Panc1 (cell line): ENCODE measurements at regions not wholly inside any gene's neighbourhood (a gene's known extent, or its start where the extent isn't known, plus 50 kb on each side); places are given as distances from the start of the nearest gene placed in this dataset.

Source experiments
- ATAC-seq: fragments of 200-7000 bp; cut with Tn5 transposase; 2 replicates; pipeline ENCODE4 v1.9.1; 2020; ENCODE audit warnings: mild to moderate bottlenecking, moderate library complexity
- BruUV-seq: library from RNA; stranded (reverse); fragments of 400-500 nt; replicated peaks from 2 replicates; lab custom pipeline; 2021; lab: Mats Ljungman, UMichigan
- CTCF ChIA-PET: fragments of 300-600 bp; sonication (Branson Sonifier 250); formaldehyde crosslinking; loops from one replicate; lab custom pipeline; 2022; ENCODE audit warnings: antibody characterized with exemption; lab: Charles Lee
- POLR2A ChIA-PET: fragments of 300-600 bp; sonication (Branson Sonifier 250); formaldehyde crosslinking; loops from one replicate; lab custom pipeline; 2022; ENCODE audit warnings: antibody characterized with exemption; lab: Charles Lee
- DNase-seq: peaks from one replicate; pipeline ENCODE4 v3.0.0-alpha.2; 2010; ENCODE audit warnings: low read depth, low spot score
- H3K27ac ChIP-seq: 2 replicates; pipeline ENCODE4 v1.5.1; 2011; ENCODE audit warnings: mild to moderate bottlenecking, low read length, inconsistent platforms
- H3K27me3 ChIP-seq: fragments of 200-500 bp; sonication (Bioruptor generic); 2 replicates; pipeline ENCODE4 v1.6.0; 2014; ENCODE audit warnings: low read length, inconsistent platforms; ENCODE audit not compliant: control insufficient read depth, insufficient read depth
- H3K36me3 ChIP-seq: fragments of 200-500 bp; sonication (Bioruptor generic); 2 replicates; pipeline ENCODE4 v1.5.1; 2014; ENCODE audit warnings: inconsistent platforms, mild to moderate bottlenecking, low read length, moderate library complexity; ENCODE audit not compliant: control insufficient read depth, insufficient read depth
- H3K4me1 ChIP-seq: 2 replicates; pipeline ENCODE4 v1.5.1; 2011; ENCODE audit warnings: inconsistent platforms, mild to moderate bottlenecking, low read length, moderate library complexity; ENCODE audit not compliant: control insufficient read depth, insufficient read depth
- H3K4me3 ChIP-seq, 2 experiments: 2 replicates each; pipeline ENCODE4 v1.5.1; 2011 to 2012; ENCODE audit warnings: low read depth in 2 of 2, low read length in 2 of 2, mild to moderate bottlenecking in 2 of 2, inconsistent platforms in 1 of 2, moderate library complexity in 1 of 2
- H3K9me3 ChIP-seq: fragments of 200-500 bp; sonication (Bioruptor generic); 2 replicates; pipeline ENCODE4 v1.5.1; 2014; ENCODE audit warnings: low read depth, mild to moderate bottlenecking, inconsistent platforms, low read length, moderate library complexity; ENCODE audit not compliant: control insufficient read depth, insufficient read depth
- POLR2AphosphoS5 ChIP-seq: IDR thresholded peaks from 2 replicates; pipeline ENCODE4 v1.6.1; 2012; ENCODE audit warnings: mild to moderate bottlenecking, low read depth, low read length, moderate library complexity
- SIN3A ChIP-seq: IDR thresholded peaks from 2 replicates; pipeline ENCODE4 v1.6.1; 2012; ENCODE audit warnings: low read depth, mild to moderate bottlenecking, low read length, moderate library complexity, borderline replicate concordance; ENCODE audit not compliant: insufficient read depth
- TCF7L2 ChIP-seq: IDR thresholded peaks from 2 replicates; pipeline ENCODE4 v1.6.1; 2011; ENCODE audit warnings: mild to moderate bottlenecking, low read depth, low read length, inconsistent platforms
- in situ Hi-C: cut with HindIII; loops from 2 replicates; pipeline ENCODE4 v1.10.0; 2016; ENCODE audit warnings: low sequenced_read_pairs, low pct_unique_long_range_greater_than_20kb
- intact Hi-C: fragments of 100-400 bp; cut with micrococcal nuclease; formaldehyde crosslinking; loops from one replicate; pipeline ENCODE4 v1.10.0; 2022; ENCODE audit not compliant: unreplicated experiment
- TF ChIP-seq, protein P1 (sequence below): fragments of 450-650 bp; IDR thresholded peaks from 2 replicates; pipeline ENCODE4 v1.5.1; 2017; ENCODE audit warnings: mild to moderate bottlenecking
- TF ChIP-seq, protein P2 (sequence below), 2 experiments: IDR thresholded peaks; 2 replicates each; pipeline ENCODE4 v1.6.1; 2011 to 2012; ENCODE audit warnings: low read depth in 2 of 2, control low read depth in 1 of 2, low read length in 1 of 2, mild to moderate bottlenecking in 1 of 2, moderate library complexity in 1 of 2; ENCODE audit not compliant: insufficient read depth in 1 of 2

DNA sequence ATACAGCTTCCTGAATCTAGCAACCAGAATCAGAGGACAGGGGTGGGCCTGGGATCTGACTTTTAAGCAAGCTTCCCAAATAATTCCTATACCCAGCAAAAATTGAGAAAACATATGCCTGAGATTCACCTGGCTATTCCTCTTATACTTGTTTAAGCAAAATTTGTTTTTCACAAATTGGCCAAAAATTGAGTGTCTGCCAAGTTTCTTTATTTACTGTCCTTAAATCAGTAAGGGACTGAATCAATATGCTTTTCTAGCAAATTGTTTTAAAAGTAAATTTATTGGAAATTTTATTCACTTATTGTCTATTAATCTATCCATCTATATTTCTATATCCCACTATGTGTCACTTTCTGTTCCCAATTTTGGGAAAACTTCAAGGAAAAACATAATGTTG is 337.0 kb upstream of the ZNF804A start:
- H3K4me3 ChIP-seq: no peak overlapping the region
- ChIA-PET POLR2A (no interaction called here), CTCF (no interaction called here)
- H3K27me3 ChIP-seq: no peaks in the 10 kb centered on the region
- intact Hi-C loops (no loop called here), in situ Hi-C loops (no loop called here)
- no peak for ATAC-seq
- TF ChIP-seq POLR2AphosphoS5 (no peak), TCF7L2 (no peak), SIN3A (no peak)
- TF ChIP-seq, protein P1, sequence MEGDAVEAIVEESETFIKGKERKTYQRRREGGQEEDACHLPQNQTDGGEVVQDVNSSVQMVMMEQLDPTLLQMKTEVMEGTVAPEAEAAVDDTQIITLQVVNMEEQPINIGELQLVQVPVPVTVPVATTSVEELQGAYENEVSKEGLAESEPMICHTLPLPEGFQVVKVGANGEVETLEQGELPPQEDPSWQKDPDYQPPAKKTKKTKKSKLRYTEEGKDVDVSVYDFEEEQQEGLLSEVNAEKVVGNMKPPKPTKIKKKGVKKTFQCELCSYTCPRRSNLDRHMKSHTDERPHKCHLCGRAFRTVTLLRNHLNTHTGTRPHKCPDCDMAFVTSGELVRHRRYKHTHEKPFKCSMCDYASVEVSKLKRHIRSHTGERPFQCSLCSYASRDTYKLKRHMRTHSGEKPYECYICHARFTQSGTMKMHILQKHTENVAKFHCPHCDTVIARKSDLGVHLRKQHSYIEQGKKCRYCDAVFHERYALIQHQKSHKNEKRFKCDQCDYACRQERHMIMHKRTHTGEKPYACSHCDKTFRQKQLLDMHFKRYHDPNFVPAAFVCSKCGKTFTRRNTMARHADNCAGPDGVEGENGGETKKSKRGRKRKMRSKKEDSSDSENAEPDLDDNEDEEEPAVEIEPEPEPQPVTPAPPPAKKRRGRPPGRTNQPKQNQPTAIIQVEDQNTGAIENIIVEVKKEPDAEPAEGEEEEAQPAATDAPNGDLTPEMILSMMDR: no peak
- TF ChIP-seq, protein P2, sequence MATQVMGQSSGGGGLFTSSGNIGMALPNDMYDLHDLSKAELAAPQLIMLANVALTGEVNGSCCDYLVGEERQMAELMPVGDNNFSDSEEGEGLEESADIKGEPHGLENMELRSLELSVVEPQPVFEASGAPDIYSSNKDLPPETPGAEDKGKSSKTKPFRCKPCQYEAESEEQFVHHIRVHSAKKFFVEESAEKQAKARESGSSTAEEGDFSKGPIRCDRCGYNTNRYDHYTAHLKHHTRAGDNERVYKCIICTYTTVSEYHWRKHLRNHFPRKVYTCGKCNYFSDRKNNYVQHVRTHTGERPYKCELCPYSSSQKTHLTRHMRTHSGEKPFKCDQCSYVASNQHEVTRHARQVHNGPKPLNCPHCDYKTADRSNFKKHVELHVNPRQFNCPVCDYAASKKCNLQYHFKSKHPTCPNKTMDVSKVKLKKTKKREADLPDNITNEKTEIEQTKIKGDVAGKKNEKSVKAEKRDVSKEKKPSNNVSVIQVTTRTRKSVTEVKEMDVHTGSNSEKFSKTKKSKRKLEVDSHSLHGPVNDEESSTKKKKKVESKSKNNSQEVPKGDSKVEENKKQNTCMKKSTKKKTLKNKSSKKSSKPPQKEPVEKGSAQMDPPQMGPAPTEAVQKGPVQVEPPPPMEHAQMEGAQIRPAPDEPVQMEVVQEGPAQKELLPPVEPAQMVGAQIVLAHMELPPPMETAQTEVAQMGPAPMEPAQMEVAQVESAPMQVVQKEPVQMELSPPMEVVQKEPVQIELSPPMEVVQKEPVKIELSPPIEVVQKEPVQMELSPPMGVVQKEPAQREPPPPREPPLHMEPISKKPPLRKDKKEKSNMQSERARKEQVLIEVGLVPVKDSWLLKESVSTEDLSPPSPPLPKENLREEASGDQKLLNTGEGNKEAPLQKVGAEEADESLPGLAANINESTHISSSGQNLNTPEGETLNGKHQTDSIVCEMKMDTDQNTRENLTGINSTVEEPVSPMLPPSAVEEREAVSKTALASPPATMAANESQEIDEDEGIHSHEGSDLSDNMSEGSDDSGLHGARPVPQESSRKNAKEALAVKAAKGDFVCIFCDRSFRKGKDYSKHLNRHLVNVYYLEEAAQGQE (IDR thresholded peaks at IDR 0.05; ENCODE audit: insufficient read depth in 1 of 2, low read depth in 2 of 2, low read length in 1 of 2): no peak
- H3K4me1 ChIP-seq: no peaks in the 10 kb centered on the region
- no peaks in the 10 kb centered on the region for H3K36me3 ChIP-seq
- no TSS peak for BruUV-seq
- H3K27ac ChIP-seq: no peak overlapping the region
- no peak for DNase-seq
- H3K9me3 ChIP-seq: no peaks in the 10 kb centered on the region

DNA sequence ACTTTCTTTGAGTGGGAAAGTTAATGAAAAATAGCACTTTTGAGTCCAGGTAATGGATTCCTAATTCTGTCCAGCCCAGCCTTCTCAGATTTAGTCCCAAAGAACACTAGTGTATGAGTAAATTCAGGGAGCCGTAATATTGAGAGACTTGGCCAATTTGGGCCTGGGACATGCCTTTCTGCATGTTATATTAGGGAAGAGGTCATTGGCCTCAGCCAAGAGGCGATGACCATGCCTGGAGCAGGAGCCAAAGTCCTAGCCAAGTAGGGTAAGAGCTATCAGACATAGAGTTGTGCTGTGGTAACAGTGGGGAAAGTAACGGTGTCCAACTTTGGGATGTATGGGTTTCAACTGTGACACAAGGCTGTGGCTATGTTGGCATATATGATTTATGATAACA is 336.5 kb upstream of the ZNF804A start:
- ChIA-PET POLR2A (no interaction called here), CTCF (no interaction called here)
- no peaks in the 10 kb centered on the region for H3K36me3 ChIP-seq
- TF ChIP-seq, protein P1: no peak
- TF ChIP-seq TCF7L2: no peak
- no peak for TF ChIP-seq SIN3A
- no peak for TF ChIP-seq POLR2AphosphoS5
- TF ChIP-seq, protein P2 (IDR thresholded peaks at IDR 0.05; ENCODE audit: insufficient read depth in 1 of 2, low read depth in 2 of 2, low read length in 1 of 2): no peak
- H3K4me1 ChIP-seq: no peaks in the 10 kb centered on the region
- H3K4me3 ChIP-seq: no peak overlapping the region
- no peaks in the 10 kb centered on the region for H3K9me3 ChIP-seq
- DNase-seq (no peak), ATAC-seq (no peak)
- intact Hi-C loops (no loop called here), in situ Hi-C loops (no loop called here)
- no peaks in the 10 kb centered on the region for H3K27me3 ChIP-seq
- no peak overlapping the region for H3K27ac ChIP-seq
- no TSS peak for BruUV-seq
